ENCODE measurements at regions not wholly inside any gene's neighbourhood (a gene's known extent, or its start where the extent isn't known, plus 50 kb on each side); places are given as distances from the start of the nearest gene placed in this dataset.

DNA sequence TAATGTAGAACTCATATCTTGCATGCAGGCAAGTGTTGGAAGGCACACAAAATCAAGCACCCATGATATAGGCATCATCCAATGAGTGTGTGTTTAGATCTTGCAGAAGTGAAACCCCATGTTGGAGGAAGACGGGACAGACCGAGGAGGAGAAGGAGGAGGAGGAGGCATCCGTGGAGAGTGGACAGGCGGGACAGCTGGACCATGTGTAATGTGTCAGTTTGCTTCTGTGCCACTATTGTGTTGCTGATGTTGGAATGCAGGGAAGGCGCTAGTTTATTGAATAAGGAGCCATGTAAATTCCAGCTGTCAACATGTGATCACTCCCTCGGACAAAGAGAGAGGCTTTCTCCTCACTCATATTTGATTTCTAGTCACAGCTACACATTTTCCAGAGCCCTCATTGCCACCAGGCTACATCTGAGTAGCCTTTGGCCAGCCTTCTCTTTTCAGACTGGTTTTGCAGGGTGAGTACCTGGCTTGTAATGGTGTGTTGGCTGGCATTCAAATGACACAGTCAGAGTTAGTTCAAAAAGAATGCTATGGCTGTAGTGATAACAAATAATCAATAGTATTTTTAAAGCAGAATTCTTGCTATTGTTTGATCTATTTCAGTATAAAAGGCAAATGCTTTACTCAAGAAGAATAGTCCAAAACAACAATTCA is 1037.6 kb upstream of the NR2F2 start:
- Histone ChIP-seq H3K9me3 (ENCODE audit: control insufficient read depth, insufficient read depth, low read length) (no peaks in the 10 kb centered on the region), H3K4me1 (ENCODE audit: control insufficient read depth, low read length) (no peaks in the 10 kb centered on the region), H3K27me3 (ENCODE audit: control insufficient read depth, low read length) (no peaks in the 10 kb centered on the region), H3F3A (ENCODE audit: control insufficient read depth, insufficient read depth) (no peaks in the 10 kb centered on the region), H3K4me3 (ENCODE audit: low read length) (no peak overlapping the region), H3K9me2 (replicated peaks; ENCODE audit: control insufficient read depth, low read length) (no peaks in the 10 kb centered on the region), H4K20me1 (ENCODE audit: control insufficient read depth, insufficient read depth, low read depth, low read length) (no peaks in the 10 kb centered on the region), H3K79me2 (ENCODE audit: control insufficient read depth, low read length) (no peaks in the 10 kb centered on the region), H3K36me3 (ENCODE audit: control insufficient read depth, low read length) (no peaks in the 10 kb centered on the region), H3K27ac (ENCODE audit: low read depth, low read length) (no peak overlapping the region), H3K4me2 (ENCODE audit: low read length) (no peak overlapping the region)
- TF ChIP-seq EZH2phosphoT487 (IDR thresholded peaks at IDR 0.05; ENCODE audit: borderline replicate concordance, low read length) = no peak
- TF ChIP-seq, protein P1, sequence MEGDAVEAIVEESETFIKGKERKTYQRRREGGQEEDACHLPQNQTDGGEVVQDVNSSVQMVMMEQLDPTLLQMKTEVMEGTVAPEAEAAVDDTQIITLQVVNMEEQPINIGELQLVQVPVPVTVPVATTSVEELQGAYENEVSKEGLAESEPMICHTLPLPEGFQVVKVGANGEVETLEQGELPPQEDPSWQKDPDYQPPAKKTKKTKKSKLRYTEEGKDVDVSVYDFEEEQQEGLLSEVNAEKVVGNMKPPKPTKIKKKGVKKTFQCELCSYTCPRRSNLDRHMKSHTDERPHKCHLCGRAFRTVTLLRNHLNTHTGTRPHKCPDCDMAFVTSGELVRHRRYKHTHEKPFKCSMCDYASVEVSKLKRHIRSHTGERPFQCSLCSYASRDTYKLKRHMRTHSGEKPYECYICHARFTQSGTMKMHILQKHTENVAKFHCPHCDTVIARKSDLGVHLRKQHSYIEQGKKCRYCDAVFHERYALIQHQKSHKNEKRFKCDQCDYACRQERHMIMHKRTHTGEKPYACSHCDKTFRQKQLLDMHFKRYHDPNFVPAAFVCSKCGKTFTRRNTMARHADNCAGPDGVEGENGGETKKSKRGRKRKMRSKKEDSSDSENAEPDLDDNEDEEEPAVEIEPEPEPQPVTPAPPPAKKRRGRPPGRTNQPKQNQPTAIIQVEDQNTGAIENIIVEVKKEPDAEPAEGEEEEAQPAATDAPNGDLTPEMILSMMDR (IDR thresholded peaks at IDR 0.05; ENCODE audit: low read depth, low read length, poor library complexity, severe bottlenecking) = no peak

DNA sequence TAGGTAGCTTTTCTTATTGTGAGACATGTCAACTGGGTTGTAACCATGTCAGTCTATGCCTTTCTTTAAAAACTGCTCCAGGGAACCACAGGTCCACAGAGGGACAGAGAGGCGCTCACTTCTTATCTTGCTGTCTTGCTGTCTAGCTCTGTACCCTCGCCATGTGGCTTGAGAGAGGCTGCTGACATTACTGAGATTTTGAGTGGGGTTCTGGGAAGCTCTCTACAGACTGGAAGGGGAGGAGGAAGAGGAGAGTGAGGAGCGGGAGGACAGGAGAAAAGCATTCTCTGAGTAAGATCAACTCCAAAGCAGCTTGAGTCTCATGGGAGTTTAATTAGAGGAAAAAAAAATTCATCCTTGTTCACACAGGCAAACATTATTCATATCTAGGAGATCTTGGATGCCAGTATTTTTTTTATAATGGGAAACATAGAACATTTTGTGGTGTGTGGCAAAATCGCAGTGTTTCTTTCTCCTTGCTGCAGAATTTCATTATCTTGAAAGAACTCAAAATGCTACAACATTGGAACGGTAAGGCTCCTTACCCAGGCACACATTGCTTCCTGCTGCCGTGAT is 1037.0 kb upstream of the NR2F2 start:
- Histone ChIP-seq H3K4me3 (ENCODE audit: low read length) (no peak overlapping the region), H3K9me2 (replicated peaks; ENCODE audit: control insufficient read depth, low read length) (no peaks in the 10 kb centered on the region), H3K27me3 (ENCODE audit: control insufficient read depth, low read length) (no peaks in the 10 kb centered on the region), H3K36me3 (ENCODE audit: control insufficient read depth, low read length) (no peaks in the 10 kb centered on the region), H3K9me3 (ENCODE audit: control insufficient read depth, insufficient read depth, low read length) (no peaks in the 10 kb centered on the region), H3K4me2 (ENCODE audit: low read length) (no peak overlapping the region), H3K4me1 (ENCODE audit: control insufficient read depth, low read length) (no peaks in the 10 kb centered on the region), H3K27ac (ENCODE audit: low read depth, low read length) (no peak overlapping the region), H3F3A (ENCODE audit: control insufficient read depth, insufficient read depth) (no peaks in the 10 kb centered on the region), H4K20me1 (ENCODE audit: control insufficient read depth, insufficient read depth, low read depth, low read length) (no peaks in the 10 kb centered on the region), H3K79me2 (ENCODE audit: control insufficient read depth, low read length) (no peaks in the 10 kb centered on the region)
- TF ChIP-seq, protein P1 (IDR thresholded peaks at IDR 0.05; ENCODE audit: low read depth, low read length, poor library complexity, severe bottlenecking) = no peak
- no peak for TF ChIP-seq EZH2phosphoT487 (IDR thresholded peaks at IDR 0.05; ENCODE audit: borderline replicate concordance, low read length)

DNA sequence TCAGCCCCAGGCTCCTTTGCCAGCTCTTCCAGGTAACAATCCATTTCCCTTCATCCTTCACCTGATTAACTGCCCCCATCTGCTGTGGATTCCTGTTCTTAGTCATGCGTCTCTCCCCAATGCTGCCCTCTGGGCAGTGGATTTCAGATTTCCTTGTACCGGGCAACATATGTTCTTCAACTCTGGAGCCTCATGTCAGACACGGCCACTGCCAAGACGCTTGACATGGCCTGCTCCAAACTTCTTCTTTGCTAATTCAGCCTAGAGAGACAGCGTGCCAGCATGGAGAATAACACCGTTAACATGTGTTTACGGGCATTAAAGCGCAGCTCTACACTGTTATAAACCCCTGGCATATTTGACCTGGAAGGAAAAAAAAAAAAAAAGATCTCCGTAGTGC is 1035.1 kb upstream of the NR2F2 start:
- Histone ChIP-seq H3K9me3 (ENCODE audit: control insufficient read depth, insufficient read depth, low read length) (no peaks in the 10 kb centered on the region), H3K4me3 (ENCODE audit: low read length) (no peak overlapping the region), H3K4me1 (ENCODE audit: control insufficient read depth, low read length) (no peaks in the 10 kb centered on the region), H3K79me2 (ENCODE audit: control insufficient read depth, low read length) (no peaks in the 10 kb centered on the region), H3K27ac (ENCODE audit: low read depth, low read length) (no peak overlapping the region), H3K4me2 (ENCODE audit: low read length) (no peak overlapping the region), H3K9me2 (replicated peaks; ENCODE audit: control insufficient read depth, low read length) (no peaks in the 10 kb centered on the region), H3F3A (ENCODE audit: control insufficient read depth, insufficient read depth) (no peaks in the 10 kb centered on the region), H4K20me1 (ENCODE audit: control insufficient read depth, insufficient read depth, low read depth, low read length) (no peaks in the 10 kb centered on the region), H3K27me3 (ENCODE audit: control insufficient read depth, low read length) (no peaks in the 10 kb centered on the region), H3K36me3 (ENCODE audit: control insufficient read depth, low read length) (no peaks in the 10 kb centered on the region)
- TF ChIP-seq, protein P1 (IDR thresholded peaks at IDR 0.05; ENCODE audit: low read depth, low read length, poor library complexity, severe bottlenecking) = no peak
- TF ChIP-seq EZH2phosphoT487 (IDR thresholded peaks at IDR 0.05; ENCODE audit: borderline replicate concordance, low read length) = no peak

All from DOHH2 (cell line).